CD14-positive monocyte (primary cell): ENCODE measurements at regions not wholly inside any gene's neighbourhood (a gene's known extent, or its start where the extent isn't known, plus 50 kb on each side); places are given as distances from the start of the nearest gene placed in this dataset.

Experiments used
- DNase-seq, 3 donors: peaks; one replicate each; pipeline ENCODE4 v3.0.0-alpha.2; 2011 to 2022
- H2AFZ ChIP-seq: 2 replicates; pipeline ENCODE4 v1.6.0; 2012; ENCODE audit warnings: mild to moderate bottlenecking, low read depth, low read length, inconsistent platforms; ENCODE audit not compliant: insufficient read depth, poor library complexity, severe bottlenecking
- H3K27ac ChIP-seq, 2 donors: 1 replicate in 1 of 2; 2 replicates in 1 of 2; pipeline ENCODE4 v1.5.1; 2012 to 2013; ENCODE audit warnings: low read length in 2 of 2, control low read depth in 1 of 2, inconsistent platforms in 1 of 2, low read depth in 1 of 2, mild to moderate bottlenecking in 1 of 2
- H3K27me3 ChIP-seq, 2 donors: one replicate each; pipeline versions ENCODE4 v1.6.0 to v1.6.1; 2011 to 2013; ENCODE audit warnings: low read length in 2 of 2; ENCODE audit not compliant: control insufficient read depth in 2 of 2, insufficient read depth in 2 of 2
- H3K36me3 ChIP-seq, 2 donors: replicated peaks in 1 of 2; 1 replicate in 1 of 2; 2 replicates in 1 of 2; pipeline versions ENCODE4 v1.5.1 to v1.6.1; 2012 to 2013; ENCODE audit warnings: low read length in 2 of 2, control low read depth in 1 of 2, inconsistent platforms in 1 of 2, mild to moderate bottlenecking in 1 of 2; ENCODE audit not compliant: insufficient read depth in 2 of 2, control insufficient read depth in 1 of 2
- H3K4me1 ChIP-seq, 2 donors: 1 replicate in 1 of 2; 2 replicates in 1 of 2; pipeline versions ENCODE4 v1.5.1 to v1.6.1; 2012 to 2013; ENCODE audit warnings: low read length in 2 of 2, control low read depth in 1 of 2, inconsistent platforms in 1 of 2, mild to moderate bottlenecking in 1 of 2, moderate library complexity in 1 of 2; ENCODE audit not compliant: insufficient read depth in 2 of 2, control insufficient read depth in 1 of 2
- H3K4me2 ChIP-seq: replicated peaks from 2 replicates; pipeline ENCODE3; 2012; ENCODE audit warnings: low read length, moderate library complexity, mild to moderate bottlenecking; ENCODE audit not compliant: poor library complexity, severe bottlenecking; ENCODE audit errors: extremely low read depth
- H3K4me3 ChIP-seq, 3 experiments: fragments of 200-600 bp in 1 of 3; sonication (generic) in 1 of 3; replicated peaks in 1 of 3; 1 replicate in 2 of 3; 2 replicates in 1 of 3; pipeline ENCODE4 v1.5.1; 2011 to 2013; ENCODE audit warnings: low read length in 3 of 3, mild to moderate bottlenecking in 3 of 3, control low read depth in 2 of 3, low read depth in 2 of 3, inconsistent platforms in 1 of 3, moderate library complexity in 1 of 3
- H3K79me2 ChIP-seq: 2 replicates; pipeline ENCODE4 v1.6.0; 2012; ENCODE audit warnings: mild to moderate bottlenecking, control low read depth, inconsistent platforms, low read length, moderate library complexity; ENCODE audit not compliant: insufficient read depth
- H3K9ac ChIP-seq: 2 replicates; pipeline ENCODE4 v1.6.0; 2017; ENCODE audit warnings: low read length, mild to moderate bottlenecking; ENCODE audit not compliant: insufficient read depth, poor library complexity, severe bottlenecking
- H3K9me3 ChIP-seq, 2 donors: replicated peaks in 1 of 2; 1 replicate in 1 of 2; 2 replicates in 1 of 2; pipeline versions ENCODE4 v1.5.1 to v1.6.1; 2012 to 2013; ENCODE audit warnings: low read length in 2 of 2, control low read depth in 1 of 2; ENCODE audit not compliant: control insufficient read depth in 1 of 2, insufficient read depth in 1 of 2
- H4K20me1 ChIP-seq: 2 replicates; pipeline ENCODE4 v1.6.0; 2012; ENCODE audit warnings: mild to moderate bottlenecking, low read length, control low read depth, moderate library complexity; ENCODE audit not compliant: insufficient read depth
- H3K27ac Mint-ChIP-seq, 7 donors: one replicate each; pipeline ENCODE4 v1.8.0; 2020; ENCODE audit warnings: mild to moderate bottlenecking in 7 of 7, mixed read lengths in 7 of 7, moderate library complexity in 6 of 7, inconsistent platforms in 2 of 7
- H3K27me3 Mint-ChIP-seq, 3 donors: one replicate each; pipeline ENCODE4 v1.8.0; 2021 to 2022; ENCODE audit warnings: low read depth in 3 of 3, mild to moderate bottlenecking in 3 of 3, mixed read lengths in 3 of 3, moderate library complexity in 3 of 3, inconsistent platforms in 1 of 3
- H3K36me3 Mint-ChIP-seq, 2 donors: one replicate each; pipeline ENCODE4 v1.8.0; 2020; ENCODE audit warnings: mixed read lengths in 2 of 2, inconsistent platforms in 1 of 2, mild to moderate bottlenecking in 1 of 2
- H3K4me1 Mint-ChIP-seq: one replicate; pipeline ENCODE4 v1.8.0; 2020; ENCODE audit warnings: mild to moderate bottlenecking, mixed read lengths
- H3K4me3 Mint-ChIP-seq, 2 donors: one replicate each; pipeline ENCODE4 v1.8.0; 2020; ENCODE audit warnings: mild to moderate bottlenecking in 2 of 2, mixed read lengths in 2 of 2, moderate library complexity in 1 of 2
- H3K9me3 Mint-ChIP-seq, 7 donors: one replicate each; pipeline ENCODE4 v1.8.0; 2020 to 2022; ENCODE audit warnings: mixed read lengths in 7 of 7, mild to moderate bottlenecking in 6 of 7, moderate library complexity in 6 of 7, inconsistent platforms in 2 of 7
- WGBS: methylation state at CpG from one replicate; pipeline ENCODE4 v1.1.5; 2013; ENCODE audit warnings: missing lambda C conversion rate; ENCODE audit not compliant: insufficient coverage; 5-methylcytosine and 5-hydroxymethylcytosine counted together
- intact Hi-C, 2 donors: fragments of 100-400 bp; cut with micrococcal nuclease; formaldehyde crosslinking; loops; one replicate each; pipeline versions ENCODE4 v1.15.0 to v1.15.1; 2023
- TF ChIP-seq, protein P1 (sequence below): fragments of 200-600 bp; IDR thresholded peaks from one replicate; pipeline ENCODE4 v1.8.0; 2022; ENCODE audit warnings: antibody characterized with exemption, mild to moderate bottlenecking

DNA sequence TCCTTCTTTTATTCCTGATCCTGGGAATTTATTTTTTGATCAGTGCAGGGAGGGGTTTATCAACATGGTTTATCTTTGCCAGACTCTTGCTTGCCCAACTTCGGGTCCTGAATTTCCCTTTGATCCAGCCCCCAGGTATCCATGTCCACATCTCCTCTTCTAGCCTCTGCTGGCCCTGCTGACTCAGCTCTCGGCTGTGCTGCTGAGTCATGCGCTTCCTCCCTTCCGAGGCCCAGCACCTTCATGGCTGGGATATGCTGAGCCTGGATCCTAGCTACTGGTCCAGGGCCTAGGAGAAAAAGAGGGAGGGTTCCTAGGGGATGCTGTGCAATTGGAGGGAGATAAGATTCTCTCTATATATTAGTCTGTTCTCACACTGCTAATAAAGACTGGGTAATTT lies 380.7 kb upstream of the SHH start:
- Mint-ChIP-seq H3K4me3 (no peak overlapping the region), H3K9me3 (peaks cover 0 to 12% (median 6%) of the 10 kb centered on the region in 7 donors), H3K27ac (no peak overlapping the region), H3K4me1 (no peaks in the 10 kb centered on the region), H3K36me3 (no peaks in the 10 kb centered on the region), H3K27me3 (peaks cover 0 to 2% (median 1%) of the 10 kb centered on the region in 3 donors)
- Histone ChIP-seq H3K4me3 (no peak overlapping the region), H3K4me2 (no peak overlapping the region), H3K27me3 (no peaks in the 10 kb centered on the region), H3K27ac (no peak overlapping the region), H3K9ac (no peak overlapping the region), H3K79me2 (no peaks in the 10 kb centered on the region), H3K9me3 (peaks cover 0 to 14% of the 10 kb centered on the region in 2 donors), H3K36me3 (no peaks in the 10 kb centered on the region), H4K20me1 (no peaks in the 10 kb centered on the region), H2AFZ (no peak overlapping the region), H3K4me1 (no peaks in the 10 kb centered on the region)
- DNase-seq: no peak
- 100% methylated on average over 1 of the region's 4 CpGs for WGBS
- intact Hi-C loops: no loop called here
- TF ChIP-seq, protein P1, sequence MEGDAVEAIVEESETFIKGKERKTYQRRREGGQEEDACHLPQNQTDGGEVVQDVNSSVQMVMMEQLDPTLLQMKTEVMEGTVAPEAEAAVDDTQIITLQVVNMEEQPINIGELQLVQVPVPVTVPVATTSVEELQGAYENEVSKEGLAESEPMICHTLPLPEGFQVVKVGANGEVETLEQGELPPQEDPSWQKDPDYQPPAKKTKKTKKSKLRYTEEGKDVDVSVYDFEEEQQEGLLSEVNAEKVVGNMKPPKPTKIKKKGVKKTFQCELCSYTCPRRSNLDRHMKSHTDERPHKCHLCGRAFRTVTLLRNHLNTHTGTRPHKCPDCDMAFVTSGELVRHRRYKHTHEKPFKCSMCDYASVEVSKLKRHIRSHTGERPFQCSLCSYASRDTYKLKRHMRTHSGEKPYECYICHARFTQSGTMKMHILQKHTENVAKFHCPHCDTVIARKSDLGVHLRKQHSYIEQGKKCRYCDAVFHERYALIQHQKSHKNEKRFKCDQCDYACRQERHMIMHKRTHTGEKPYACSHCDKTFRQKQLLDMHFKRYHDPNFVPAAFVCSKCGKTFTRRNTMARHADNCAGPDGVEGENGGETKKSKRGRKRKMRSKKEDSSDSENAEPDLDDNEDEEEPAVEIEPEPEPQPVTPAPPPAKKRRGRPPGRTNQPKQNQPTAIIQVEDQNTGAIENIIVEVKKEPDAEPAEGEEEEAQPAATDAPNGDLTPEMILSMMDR: no peak

DNA sequence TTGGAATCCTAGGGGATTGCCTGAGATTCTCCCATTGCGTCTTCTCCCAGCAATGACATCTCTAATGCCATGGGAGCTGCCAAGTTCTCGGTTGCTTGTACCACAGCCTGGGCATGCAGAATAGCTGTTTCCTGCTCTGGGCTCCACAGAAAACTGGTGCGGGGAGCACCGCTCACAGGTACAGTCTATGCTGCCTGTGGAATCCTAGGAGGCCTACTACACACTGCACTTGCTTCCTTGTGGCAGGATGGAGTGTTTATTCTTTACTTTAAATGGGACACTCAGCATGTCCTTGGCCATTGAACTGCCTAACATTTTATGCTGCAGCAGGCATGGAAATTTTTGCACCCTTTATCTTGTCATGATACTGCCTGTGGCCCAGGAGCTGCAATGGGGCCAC lies 378.8 kb upstream of the SHH start:
- peaks cover 0 to 2% (median 1%) of the 10 kb centered on the region in 3 donors for H3K27me3 Mint-ChIP-seq
- no peak overlapping the region for H3K4me2 ChIP-seq
- H3K36me3 ChIP-seq: no peaks in the 10 kb centered on the region
- H3K9me3 ChIP-seq: peaks cover 3 to 19% of the 10 kb centered on the region in 2 donors
- TF ChIP-seq, protein P1: no peak
- H3K36me3 Mint-ChIP-seq: no peaks in the 10 kb centered on the region
- 83% methylated on average over 4 of the region's 4 CpGs for WGBS
- no peaks in the 10 kb centered on the region for H3K27me3 ChIP-seq
- H3K9ac ChIP-seq: no peak overlapping the region
- DNase-seq: no peak
- no peak overlapping the region for H2AFZ ChIP-seq
- H3K4me1 ChIP-seq: no peaks in the 10 kb centered on the region
- H3K4me3 ChIP-seq: no peak overlapping the region
- no peak overlapping the region for H3K4me3 Mint-ChIP-seq
- no peaks in the 10 kb centered on the region for H4K20me1 ChIP-seq
- H3K9me3 Mint-ChIP-seq: peaks cover 3 to 17% (median 6%) of the 10 kb centered on the region in 7 donors
- no peak overlapping the region for H3K27ac ChIP-seq
- intact Hi-C loops: no loop called here
- no peaks in the 10 kb centered on the region for H3K79me2 ChIP-seq
- no peaks in the 10 kb centered on the region for H3K4me1 Mint-ChIP-seq
- no peak overlapping the region for H3K27ac Mint-ChIP-seq
